HG02623 (cell line): ENCODE measurements at regions not wholly inside any gene's neighbourhood (a gene's known extent, or its start where the extent isn't known, plus 50 kb on each side); places are given as distances from the start of the nearest gene placed in this dataset.

ENCODE experiments used
- ATAC-seq: cut with Tn5 transposase; IDR thresholded peaks from one replicate; pipeline ENCODE4 v1.9.1; 2021; ENCODE audit warnings: moderate library complexity; ENCODE audit not compliant: unreplicated experiment

DNA sequence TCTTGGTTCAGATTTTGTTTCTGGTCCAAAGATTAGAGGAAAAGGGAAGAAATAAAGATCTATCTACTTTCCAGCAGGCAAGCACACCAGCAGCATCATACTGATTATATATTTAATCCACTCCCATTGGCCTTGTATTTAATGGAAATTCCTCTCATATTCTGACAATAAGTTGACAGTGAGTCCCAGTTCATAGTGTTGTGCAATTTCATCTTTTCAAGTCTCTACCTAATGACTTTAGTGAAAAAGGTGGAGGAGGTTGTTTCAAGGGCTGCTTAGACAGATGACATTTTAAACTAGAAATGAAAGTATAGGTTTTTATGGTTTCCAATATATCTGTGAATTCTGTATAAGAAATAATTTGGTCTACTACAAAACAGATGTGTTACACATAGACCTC lies 298.6 kb downstream of the PABPC4L start:
- no peak for ATAC-seq

DNA sequence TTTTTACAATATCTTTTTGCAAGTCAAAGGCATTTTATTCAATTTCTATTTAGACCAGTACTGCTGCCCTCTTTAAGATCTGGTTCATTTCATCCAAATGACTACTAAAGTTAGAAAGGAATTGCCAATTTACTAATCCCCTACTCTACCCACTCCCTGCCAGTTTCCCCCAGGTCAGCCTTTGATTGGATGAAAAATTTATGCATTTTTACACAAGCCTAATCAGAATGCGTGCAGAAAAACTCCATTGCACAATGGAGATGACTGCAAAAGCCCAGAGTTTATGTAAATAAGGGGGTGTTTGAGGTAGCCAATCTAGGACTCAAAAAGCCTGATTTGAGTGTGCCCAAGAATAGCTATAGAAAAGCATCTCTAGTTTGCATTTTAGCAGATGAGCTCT lies 310.6 kb downstream of the PABPC4L start:
- ATAC-seq: no peak

DNA sequence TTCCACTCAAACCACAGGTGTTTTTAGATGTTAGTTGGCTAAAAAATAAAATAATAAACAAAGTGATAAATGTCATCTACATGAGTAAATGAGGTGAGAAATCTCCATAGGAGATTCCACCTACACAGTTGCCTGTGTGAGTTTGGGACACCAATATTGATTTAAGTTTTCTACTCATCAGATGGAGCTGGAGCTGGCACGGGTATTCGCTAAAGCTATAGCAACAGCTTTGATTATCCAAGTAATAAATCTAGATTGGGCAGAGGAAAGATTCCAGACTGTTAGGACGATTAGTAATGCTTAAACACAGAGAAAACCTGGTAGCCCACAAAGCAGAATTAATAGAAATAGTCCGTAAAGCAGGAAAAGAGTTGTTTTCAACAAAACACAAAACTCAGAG lies 313.9 kb downstream of the PABPC4L start:
- ATAC-seq: no peak

DNA sequence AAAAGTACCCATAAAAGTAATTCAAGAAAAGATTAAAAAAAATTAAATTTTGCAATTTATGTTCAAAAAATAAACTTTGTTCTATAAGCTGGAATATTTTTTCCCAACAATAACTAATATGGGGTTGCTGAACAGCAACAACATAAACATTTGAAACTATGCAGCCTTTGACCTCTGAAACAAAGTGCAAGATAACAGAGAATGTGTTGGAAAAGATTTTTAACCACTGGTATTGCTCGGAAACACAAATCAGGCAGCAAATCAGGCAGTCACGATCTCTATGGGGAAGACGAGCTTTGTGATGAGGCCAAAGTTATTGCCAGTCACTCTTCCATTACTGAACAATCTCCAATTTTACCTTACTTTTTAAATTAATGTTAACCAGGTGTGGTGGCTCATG lies 332.1 kb downstream of the PABPC4L start:
- ATAC-seq: no peak

DNA sequence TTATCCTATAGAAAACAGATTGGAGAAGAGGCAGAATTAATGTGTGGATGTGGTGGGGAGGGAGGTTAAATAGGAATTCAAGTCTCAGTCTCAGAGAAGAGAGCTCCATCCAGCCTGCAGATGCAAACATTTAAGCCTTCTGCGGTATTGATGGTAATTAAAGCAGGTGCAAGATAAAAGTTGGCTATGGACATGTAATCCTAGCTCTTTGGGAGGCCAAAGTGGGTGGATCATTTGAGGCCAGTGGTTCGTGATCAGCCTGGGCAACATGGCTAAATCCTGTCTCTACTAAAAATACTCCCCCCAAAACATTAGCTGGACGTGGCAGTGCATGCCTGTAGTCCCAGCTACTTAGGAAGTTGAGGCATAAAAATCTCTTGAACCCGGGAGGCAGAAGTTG lies 332.7 kb downstream of the PABPC4L start:
- ATAC-seq: no peak

DNA sequence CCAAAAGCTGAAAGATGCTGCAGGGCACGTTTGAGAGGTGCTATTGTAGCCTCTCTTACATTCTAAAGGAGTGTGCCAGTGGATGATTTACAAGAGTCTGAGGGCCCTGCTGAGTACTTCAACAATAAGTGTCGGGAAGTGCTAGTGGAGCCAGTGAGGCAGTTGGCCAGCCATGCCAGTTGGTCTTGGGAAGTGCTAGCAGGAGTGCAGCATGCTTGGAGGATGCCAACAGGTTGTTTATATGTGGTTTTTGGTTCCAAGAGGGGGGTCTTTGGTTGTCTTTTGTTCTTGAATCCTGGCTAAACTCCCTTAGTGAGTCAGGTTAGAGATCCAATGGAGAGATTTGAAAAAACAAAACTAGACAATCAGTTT lies 335.3 kb downstream of the PABPC4L start:
- ATAC-seq: no peak

DNA sequence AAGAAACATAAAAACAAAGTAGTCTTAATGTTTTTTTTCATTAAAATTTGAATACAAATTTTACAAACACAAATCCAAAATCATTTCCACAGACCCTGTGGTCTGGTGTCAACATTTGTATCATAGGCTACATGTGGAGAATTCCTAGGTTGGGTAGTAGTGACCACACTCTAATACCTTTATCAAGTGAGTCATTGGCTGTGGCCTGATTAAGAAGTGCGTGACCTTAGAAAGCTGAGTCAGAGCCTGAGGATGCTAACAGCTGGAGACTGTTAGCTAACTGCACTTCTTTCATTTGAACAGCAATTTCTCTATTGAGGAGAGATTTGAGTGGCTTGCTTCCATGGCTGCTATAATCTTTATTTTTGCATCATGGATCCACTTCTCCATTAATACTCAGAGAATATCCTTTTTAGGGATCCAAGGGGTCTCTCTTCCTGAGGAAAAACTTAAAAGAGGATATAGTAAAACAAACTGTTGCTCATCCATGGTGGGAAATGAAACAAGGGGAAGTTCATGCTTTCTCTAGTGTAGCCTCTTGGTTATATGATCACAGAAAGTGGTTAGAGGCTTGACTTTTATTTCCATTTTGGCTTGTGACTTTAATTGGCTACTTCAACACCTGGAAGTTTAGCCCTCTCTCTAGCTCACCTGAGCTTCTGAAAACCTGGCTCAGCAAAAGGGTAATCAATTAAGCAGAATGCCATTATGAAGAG lies 335.8 kb downstream of the PABPC4L start:
- ATAC-seq: no peak

DNA sequence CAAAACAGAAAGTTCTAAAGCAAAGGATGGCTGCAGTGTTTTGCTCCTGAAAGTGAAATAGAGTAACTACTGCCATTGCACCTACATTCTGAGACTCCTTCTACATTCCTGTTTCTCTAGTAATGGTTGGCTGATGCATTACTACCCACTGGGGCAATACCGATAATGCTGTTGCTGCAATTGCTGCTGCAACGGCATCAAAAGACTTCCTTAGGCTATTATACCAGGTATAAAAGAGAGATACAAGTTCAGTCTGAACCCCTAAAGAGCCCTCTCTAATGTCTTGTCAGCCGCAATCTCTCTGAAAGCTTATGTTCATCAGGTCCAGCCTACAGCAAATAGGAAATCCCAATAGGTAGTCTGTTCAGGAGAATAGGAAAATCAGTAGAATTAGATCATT lies 338.4 kb downstream of the PABPC4L start:
- no peak for ATAC-seq

DNA sequence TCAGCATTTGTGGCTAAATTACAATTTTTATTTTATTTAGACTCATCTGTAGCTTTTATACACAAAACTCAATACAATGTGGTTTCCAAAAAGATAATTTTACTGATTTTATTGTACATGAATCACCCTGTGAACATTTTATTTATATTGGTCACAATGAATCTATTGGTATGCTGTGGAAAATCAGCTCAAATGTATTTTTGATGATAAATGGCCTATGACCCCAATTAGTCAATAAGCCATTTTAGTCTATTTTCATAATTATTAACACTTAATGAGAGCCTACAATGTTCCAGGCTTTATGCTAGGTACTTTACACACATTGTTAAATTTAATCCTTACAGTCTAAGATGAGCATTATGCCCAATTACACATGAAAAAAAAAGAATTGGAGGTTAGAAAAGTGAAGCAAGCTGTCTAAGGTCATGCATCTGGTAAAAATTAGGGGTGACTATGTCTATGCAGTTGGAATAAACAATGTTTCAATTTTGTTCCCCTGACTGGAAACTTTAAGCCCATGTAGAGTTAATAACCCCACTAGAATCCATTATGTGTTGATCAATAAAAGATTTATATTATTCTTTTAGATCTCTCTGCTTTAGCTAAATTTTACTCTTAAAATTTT lies 344.7 kb downstream of the PABPC4L start:
- no peak for ATAC-seq

DNA sequence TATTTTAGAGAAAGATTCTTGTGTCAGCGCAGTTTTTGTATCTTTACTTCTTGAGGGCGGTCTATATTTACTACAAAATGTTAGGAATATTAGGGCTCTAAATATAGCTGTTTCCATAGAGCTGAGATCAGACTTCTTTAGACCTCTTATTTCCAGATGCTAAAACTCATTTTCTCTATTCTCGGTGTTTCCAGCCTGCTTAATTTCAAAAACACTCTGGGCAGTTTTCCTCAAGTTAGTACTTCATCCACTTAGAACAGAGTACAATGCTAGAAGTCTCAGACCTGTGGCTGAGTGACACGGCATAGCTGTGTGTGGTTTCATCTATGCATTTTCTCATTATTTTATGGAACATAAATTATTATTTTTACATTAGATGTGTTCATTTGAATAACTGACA lies 346.6 kb downstream of the PABPC4L start:
- ATAC-seq: no peak

DNA sequence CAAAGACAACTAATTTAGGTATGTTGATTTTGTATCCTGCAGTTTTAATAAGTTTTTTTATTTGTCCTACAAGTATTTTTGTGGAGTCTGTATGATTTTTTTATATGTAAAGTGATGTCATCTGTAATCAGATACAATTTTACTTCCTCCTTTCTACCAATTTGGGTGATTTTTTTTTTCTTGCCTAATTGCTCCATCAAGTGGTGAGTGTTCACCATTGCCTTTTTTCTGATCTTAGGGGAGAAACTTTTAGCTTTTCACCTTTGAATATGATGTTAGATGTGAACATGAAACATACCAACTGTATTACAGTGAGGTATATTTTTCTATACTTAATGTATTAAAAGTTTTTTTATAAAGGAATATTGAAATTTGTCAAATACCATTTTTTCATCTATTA lies 362.3 kb downstream of the PABPC4L start:
- no peak for ATAC-seq

DNA sequence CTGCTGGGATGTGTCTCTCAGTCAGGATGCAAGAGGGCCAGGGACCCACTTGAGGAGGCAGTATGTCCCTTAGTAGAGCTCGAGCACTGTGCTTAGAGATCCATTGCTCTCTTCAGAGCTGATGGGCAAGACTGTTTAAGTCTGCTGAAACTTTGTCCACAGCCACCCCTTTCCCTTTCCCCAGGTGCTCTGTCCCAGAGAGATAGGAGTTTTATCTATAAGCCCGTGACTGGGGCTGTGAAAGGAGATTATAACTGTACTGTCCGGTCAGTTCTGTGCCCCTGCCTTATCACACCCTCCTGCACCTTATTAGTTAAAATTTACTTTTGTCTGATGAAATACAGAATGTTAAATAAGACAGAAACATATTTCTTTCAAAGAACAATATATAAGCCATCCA lies 378.4 kb downstream of the PABPC4L start:
- ATAC-seq: no peak

DNA sequence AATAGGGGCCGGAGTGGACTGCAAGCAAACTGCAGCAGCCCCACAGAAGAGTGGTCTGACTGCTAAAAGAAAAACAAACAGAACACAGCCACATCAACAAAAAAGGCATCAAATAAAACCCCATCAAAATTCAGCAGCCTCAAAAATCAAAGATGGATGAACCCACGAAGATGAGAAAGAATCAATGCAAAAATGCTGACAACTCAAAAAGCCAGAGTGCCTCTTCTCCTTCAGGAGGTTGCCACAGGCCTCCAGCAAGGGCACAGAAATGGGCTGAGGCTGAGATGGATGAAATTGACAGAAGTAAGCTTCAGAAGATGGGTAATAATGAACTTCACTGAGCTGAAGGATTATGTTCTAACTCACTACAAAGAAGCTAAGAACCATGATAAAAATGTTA lies 388.6 kb downstream of the PABPC4L start:
- ATAC-seq: no peak

DNA sequence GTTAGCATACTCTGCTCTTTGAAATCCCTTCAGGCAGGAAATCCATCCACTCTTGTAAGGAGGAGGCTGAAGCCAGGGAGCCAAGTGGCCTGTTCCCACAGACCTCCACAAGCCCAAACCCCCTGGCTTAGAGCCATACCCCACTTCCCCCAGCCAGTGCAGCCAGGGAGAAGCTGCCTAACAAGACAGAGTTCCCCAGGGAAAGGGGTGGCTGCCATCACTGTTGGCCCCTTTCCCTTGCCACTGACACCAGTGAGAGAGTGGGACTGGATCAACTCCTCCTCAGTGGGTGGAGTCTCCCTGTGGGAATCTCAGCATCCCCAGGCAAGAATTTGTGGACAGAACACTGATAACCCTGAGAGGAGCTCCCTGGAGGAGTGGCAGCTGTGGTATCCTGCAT lies 389.4 kb downstream of the PABPC4L start:
- ATAC-seq: no peak

DNA sequence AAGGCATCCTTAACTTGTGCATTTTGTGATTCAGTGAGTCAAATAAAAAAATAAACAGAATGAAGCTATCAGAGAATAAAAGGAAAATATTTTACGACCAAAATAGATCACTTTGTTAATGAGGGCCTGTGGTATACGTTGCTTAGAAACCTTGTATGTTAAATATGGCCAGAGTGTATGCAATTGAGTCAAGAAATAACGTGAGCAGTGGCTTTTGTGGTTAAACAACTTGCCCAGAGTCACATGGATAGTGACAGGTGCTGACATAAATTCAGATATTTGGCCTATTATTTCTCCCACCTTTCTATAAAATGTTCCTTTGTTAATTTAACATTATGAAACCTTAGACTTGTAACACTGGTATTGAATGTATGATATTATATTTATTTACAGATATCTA lies 393.4 kb downstream of the PABPC4L start:
- ATAC-seq: no peak

DNA sequence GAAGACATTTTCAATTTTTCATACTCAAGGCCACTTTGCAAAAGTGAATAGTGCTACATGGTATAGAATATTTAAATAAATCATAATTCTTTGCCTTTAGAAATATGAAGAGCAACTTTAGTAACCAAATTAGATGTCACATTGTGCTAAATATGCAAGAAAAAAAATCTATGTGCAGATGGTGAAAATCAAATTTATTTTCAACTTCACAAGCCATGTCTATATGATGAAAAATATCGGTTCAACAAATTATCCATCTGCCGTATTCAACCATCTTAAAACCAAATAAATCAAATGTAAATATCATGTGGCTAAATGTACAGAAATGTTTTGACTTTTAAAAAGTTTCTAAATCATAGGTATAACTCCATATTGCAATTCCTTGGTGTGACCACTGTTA lies 398.2 kb downstream of the PABPC4L start:
- no peak for ATAC-seq

DNA sequence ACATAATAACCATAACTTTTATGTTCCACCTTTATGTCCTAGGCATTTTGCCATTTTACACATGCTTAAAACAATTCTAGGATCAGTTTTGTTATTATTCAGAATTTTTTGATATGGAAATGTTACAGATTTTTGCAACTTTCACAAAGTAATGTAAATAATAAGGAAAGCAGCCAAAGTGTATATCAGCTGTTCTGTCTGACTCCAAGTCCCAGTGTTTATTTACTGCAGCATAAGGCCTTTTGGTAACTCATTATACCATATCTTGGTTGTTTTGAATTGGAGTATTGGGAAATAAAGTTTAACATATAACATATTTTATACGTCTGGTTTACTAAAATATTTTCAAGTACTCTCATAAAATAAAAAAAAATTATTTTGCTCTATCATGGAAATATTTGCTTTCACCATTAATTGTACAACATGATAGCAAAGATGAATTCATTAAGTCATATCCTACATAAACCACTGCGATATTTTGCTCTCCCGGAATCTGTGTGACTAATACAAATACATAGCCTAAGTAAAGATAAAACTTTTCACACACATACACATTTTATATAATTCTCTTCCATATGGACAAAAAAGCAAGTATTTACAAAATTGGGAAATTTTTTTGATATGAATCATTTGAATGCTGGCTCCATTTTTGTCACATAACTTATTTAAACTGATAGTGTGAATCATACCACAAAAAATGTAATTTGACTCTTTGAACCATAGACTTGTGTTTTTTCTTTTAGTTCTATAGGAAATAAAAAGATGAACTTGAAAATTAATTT lies 399.0 kb downstream of the PABPC4L start:
- no peak for ATAC-seq

DNA sequence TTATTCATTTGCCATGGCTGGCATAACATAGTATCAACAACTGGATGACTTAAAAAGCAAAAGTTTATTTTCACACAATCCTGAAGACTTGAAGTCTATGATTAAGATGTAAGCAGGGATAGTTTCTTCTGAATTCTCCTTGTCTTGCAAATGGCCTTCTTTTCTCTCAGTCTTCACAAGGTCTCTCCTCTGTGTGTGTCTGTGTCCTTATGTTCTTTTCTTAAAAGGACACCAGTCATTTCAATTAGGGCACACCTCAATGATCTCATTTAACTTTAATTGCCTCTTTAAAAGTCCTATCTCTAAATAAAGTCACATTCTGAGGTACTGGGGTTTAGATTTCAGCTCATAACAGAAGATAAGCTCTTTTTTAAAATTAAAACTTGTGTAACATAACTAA lies 399.7 kb downstream of the PABPC4L start:
- ATAC-seq: no peak

DNA sequence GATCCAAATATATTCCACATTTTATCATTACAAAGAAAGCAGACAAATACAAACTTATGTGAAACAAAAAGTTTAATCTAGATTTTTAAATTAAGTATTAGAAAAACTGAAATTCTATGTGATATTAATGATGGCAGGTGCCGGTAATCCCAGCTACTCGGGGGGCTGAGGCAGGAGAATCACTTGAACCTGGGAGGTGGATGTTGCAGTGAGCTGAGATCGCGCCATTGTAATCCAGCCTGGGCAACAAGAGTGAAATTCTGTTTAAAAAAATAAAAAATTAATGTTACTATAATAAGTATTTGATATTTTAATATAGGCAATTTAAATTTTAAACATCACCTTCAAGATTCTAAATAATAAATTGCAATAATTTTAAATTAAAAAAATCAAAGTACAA lies 400.6 kb downstream of the PABPC4L start:
- ATAC-seq: no peak

DNA sequence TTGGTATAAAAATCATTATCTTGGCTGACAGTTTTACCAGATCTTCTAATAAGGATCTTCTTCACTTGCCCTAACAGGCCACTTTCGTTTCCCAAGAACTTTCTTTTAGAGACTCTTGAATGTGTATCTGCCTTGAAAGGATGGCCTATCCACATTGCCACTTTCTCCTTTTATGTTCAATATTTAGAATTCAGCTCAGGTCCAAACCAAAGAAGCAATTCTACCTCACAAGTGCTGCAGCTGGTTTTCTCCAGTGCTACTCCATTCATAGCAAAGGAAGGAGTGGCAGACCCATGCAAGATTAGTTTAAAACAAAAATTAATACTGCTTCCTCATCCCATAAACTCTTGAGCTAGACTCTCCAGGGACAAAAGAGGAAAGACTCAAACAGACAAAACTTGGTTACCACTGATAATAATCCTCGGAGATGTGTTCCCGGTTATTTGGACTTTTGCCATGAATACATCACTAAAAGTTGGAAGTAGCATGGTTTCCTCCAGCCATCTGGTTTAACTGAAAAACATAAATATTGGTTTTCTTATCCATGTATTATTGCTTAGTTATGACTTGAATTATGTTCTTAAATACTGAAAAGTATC lies 401.8 kb downstream of the PABPC4L start:
- no peak for ATAC-seq

DNA sequence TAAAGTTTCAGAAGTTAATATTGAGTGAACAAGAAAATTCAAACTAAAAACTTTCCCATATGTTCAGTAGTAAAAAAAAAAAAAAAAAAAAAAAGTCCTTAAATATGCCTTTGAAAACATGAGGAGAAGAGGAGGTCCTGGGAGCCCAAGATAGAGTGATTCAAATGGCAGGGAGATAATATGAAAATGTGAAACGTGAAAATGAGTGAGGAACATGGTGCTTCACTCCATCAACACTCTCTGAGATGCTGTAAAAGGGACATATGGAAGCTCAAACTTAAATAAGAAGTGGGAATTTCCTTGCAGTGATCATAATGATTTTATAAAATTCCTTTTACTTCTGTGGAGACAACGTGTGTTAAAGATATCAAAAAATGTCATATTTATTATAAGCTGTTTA lies 423.9 kb downstream of the PABPC4L start:
- ATAC-seq: no peak

DNA sequence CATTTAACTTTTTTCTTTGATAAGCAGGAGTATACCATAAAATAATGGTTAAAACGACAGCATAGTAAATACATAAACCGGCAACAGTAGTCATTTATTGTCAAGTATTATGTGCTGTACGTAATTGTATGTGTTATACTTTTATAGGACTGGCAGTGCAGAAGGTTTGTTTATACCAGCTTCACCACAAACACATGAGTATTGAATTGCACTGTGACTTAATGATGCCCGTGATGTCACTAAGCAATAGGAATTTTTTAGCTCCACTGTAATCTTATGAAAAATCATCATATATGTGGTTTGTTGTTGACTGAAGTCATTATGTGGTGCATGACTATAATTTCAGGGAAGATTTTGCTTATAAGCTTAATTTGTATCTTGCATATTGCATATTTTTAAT lies 424.6 kb downstream of the PABPC4L start:
- no peak for ATAC-seq
